PC-3 (cell line): ENCODE measurements at regions not wholly inside any gene's neighbourhood (a gene's known extent, or its start where the extent isn't known, plus 50 kb on each side); places are given as distances from the start of the nearest gene placed in this dataset.

Source experiments
- ATAC-seq: fragments of 200-7000 bp; cut with Tn5 transposase; 2 replicates; pipeline ENCODE4 v1.9.1; 2020; ENCODE audit warnings: mild to moderate bottlenecking, moderate library complexity
- BruUV-seq: library from RNA; stranded (reverse); fragments of 400-500 nt; replicated peaks from 2 replicates; lab custom pipeline; 2021; lab: Mats Ljungman, UMichigan
- CTCF ChIA-PET: fragments of 300-600 bp; sonication (Branson Sonifier 250); formaldehyde crosslinking; loops from one replicate; lab custom pipeline; 2022; ENCODE audit warnings: antibody characterized with exemption; lab: Charles Lee
- POLR2A ChIA-PET: fragments of 300-600 bp; sonication (Branson Sonifier 250); formaldehyde crosslinking; loops from one replicate; lab custom pipeline; 2022; ENCODE audit warnings: antibody characterized with exemption; ENCODE audit not compliant: unreplicated experiment; lab: Charles Lee
- DNase-seq: peaks from one replicate; pipeline ENCODE4 v3.0.0-alpha.2; 2015
- H2AFZ ChIP-seq: fragments of 300-600 bp; sonication (generic); 2 replicates; pipeline ENCODE4 v1.6.0; 2016; ENCODE audit warnings: antibody characterized with exemption, low read length
- H3F3A ChIP-seq: fragments of 300-600 bp; sonication (generic); one replicate; pipeline ENCODE4 v1.6.0; 2017; ENCODE audit warnings: antibody characterized with exemption, low read length, control low read depth, mild to moderate bottlenecking; ENCODE audit not compliant: unreplicated experiment
- H3K27ac ChIP-seq: fragments of 300-600 bp; sonication (generic); 2 replicates; pipeline ENCODE4 v1.5.1; 2016; ENCODE audit warnings: mild to moderate bottlenecking, low read length
- H3K27me3 ChIP-seq: fragments of 300-600 bp; sonication (generic); 2 replicates; pipeline ENCODE4 v1.6.1; 2016; ENCODE audit warnings: low read length, mixed read lengths
- H3K36me3 ChIP-seq: fragments of 300-600 bp; sonication (generic); 2 replicates; pipeline ENCODE4 v1.6.1; 2016; ENCODE audit warnings: low read depth, mixed run types, low read length, mixed read lengths
- H3K4me1 ChIP-seq: fragments of 300-600 bp; sonication (generic); 2 replicates; pipeline ENCODE4 v1.5.1; 2016; ENCODE audit warnings: low read length; ENCODE audit not compliant: insufficient read depth
- H3K4me2 ChIP-seq: fragments of 300-600 bp; sonication (generic); 2 replicates; pipeline ENCODE4 v1.6.0; 2016; ENCODE audit warnings: low read length
- H3K4me3 ChIP-seq: fragments of 300-600 bp; sonication (generic); 2 replicates; pipeline ENCODE4 v1.5.1; 2016; ENCODE audit warnings: mild to moderate bottlenecking, low read length, mixed read lengths
- H3K79me2 ChIP-seq: fragments of 300-600 bp; sonication (generic); 2 replicates; pipeline ENCODE4 v1.6.1; 2017; ENCODE audit warnings: low read length, mixed read lengths
- H3K9ac ChIP-seq: fragments of 300-600 bp; sonication (generic); 2 replicates; pipeline ENCODE4 v1.6.0; 2016; ENCODE audit warnings: mild to moderate bottlenecking, low read length
- H3K9me2 ChIP-seq: fragments of 300-600 bp; sonication (generic); replicated peaks from 2 replicates; pipeline ENCODE4 v1.6.1; 2016; ENCODE audit warnings: mixed run types, low read length, mixed read lengths
- H3K9me3 ChIP-seq: fragments of 300-600 bp; sonication (generic); 2 replicates; pipeline ENCODE4 v1.6.1; 2016; ENCODE audit warnings: low read length, mixed read lengths
- H4K20me1 ChIP-seq: fragments of 300-600 bp; sonication (generic); 2 replicates; pipeline ENCODE4 v1.6.1; 2016; ENCODE audit warnings: low read length, mixed read lengths
- CTCF ChIP-seq: fragments of 300-600 bp; sonication (generic); conservative IDR thresholded peaks from 2 replicates; pipeline ENCODE4 v1.5.1; 2017; ENCODE audit warnings: antibody characterized with exemption, low read depth, mild to moderate bottlenecking, low read length
- EZH2 ChIP-seq: fragments of 300-600 bp; sonication (generic); IDR thresholded peaks from one replicate; pipeline ENCODE4 v1.6.1; 2017; ENCODE audit warnings: antibody characterized with exemption, mild to moderate bottlenecking, low read length; ENCODE audit not compliant: unreplicated experiment
- EZH2phosphoT487 ChIP-seq: fragments of 300-600 bp; sonication (generic); IDR thresholded peaks from 2 replicates; pipeline ENCODE4 v1.6.1; 2018; ENCODE audit warnings: mild to moderate bottlenecking, antibody characterized with exemption, low read length, borderline replicate concordance
- intact Hi-C: fragments of 100-400 bp; cut with micrococcal nuclease; formaldehyde crosslinking; loops from 2 replicates; pipeline ENCODE4 v1.9.0; 2023

DNA sequence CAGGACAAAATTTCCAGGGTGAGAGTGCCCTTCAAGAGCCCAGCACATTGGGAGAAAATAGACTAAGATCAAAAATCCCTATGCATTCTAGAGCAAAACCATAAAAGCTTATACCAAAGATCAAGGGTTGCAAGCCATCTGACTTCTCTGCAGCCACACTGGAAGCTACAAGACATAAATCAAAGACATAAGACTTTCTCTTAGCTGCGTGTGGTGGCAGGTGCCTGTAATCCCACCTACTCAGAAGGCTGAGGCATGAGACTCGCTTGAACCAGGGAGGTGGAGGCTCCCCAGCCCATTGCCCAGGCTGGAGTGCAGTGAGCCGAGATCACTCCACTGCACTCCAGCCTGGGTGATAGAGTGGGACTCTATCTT, 91.9 kb upstream of the NXT1 start:
- no peaks in the 10 kb centered on the region for H3K9me2 ChIP-seq
- no peak overlapping the region for H3K9ac ChIP-seq
- H2AFZ ChIP-seq, result no peak overlapping the region
- BruUV-seq, result no TSS peak
- POLR2A ChIA-PET, result no interaction called here
- H4K20me1 ChIP-seq, result no peaks in the 10 kb centered on the region
- no peaks in the 10 kb centered on the region for H3F3A ChIP-seq
- intact Hi-C loops, result no loop called here
- H3K4me3 ChIP-seq, result no peak overlapping the region
- peaks cover 17% of the 10 kb centered on the region for H3K4me1 ChIP-seq
- no peak for TF ChIP-seq EZH2
- no peaks in the 10 kb centered on the region for H3K36me3 ChIP-seq
- H3K9me3 ChIP-seq, result no peaks in the 10 kb centered on the region
- CTCF ChIA-PET, result no interaction called here
- H3K79me2 ChIP-seq, result no peaks in the 10 kb centered on the region
- no peak overlapping the region for H3K4me2 ChIP-seq
- ATAC-seq (no peak), DNase-seq (no peak)
- no peak overlapping the region for H3K27ac ChIP-seq
- H3K27me3 ChIP-seq, result peaks cover 24% of the 10 kb centered on the region

DNA sequence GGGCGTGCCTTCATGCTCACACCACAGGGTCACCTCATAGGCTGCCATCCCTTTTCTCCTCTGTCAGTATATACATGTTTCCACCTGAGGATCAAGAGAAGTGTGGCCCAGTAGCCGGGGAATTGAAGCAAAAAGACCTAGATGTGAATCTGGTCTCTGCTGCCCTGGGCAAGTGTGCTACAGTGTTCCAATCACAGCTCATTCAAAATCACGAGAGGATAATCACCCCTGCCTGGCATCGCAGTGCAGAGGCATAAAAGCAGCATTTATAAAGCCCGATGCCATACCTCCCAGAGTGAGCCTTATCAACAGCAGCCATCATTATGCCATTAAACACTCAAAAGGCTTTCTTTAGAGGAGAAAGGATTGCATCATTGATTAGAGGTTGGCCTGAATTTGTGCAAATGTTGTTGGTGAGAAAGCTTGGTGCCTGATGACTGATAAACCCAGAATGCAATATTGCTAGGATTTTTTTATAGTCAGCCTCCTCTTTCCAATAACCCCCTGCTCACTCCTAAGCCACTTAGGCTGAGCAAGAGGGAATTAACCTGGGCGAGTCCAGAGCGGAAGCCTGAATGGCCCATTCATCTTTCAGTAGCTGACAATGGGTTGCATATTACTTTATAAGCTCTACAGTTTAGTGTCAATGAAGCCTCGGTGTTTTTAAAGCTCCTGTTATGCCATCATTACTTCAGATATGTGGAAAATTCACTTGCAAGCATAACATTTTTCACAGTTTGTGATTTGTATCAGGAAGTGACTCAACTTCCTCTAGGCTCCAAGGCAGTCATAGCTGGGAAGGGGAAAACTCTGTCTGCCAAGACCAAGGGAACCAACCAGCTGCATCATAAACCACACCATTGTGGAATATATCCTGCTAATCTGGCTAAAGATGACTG, 92.5 kb upstream of the NXT1 start:
- intact Hi-C loops, result no loop called here
- peak; percentile 74 for DNase-seq
- BruUV-seq, result no TSS peak
- peak; percentile 49; the same call in 1 of the 2 replicates for ATAC-seq
- Histone ChIP-seq H3K27me3 (peaks cover 30% of the 10 kb centered on the region), H4K20me1 (no peaks in the 10 kb centered on the region), H3K79me2 (no peaks in the 10 kb centered on the region), H3K36me3 (no peaks in the 10 kb centered on the region), H3K27ac (no peak overlapping the region), H3K4me2 (peak overlapping the region; percentile 28), H3F3A (no peaks in the 10 kb centered on the region), H3K4me1 (peaks cover 17% of the 10 kb centered on the region), H3K9me3 (no peaks in the 10 kb centered on the region), H3K9ac (no peak overlapping the region), H2AFZ (no peak overlapping the region), H3K9me2 (no peaks in the 10 kb centered on the region), H3K4me3 (no peak overlapping the region)
- no peak for TF ChIP-seq EZH2
- POLR2A ChIA-PET, result no interaction called here
- CTCF ChIA-PET, result no interaction called here

DNA sequence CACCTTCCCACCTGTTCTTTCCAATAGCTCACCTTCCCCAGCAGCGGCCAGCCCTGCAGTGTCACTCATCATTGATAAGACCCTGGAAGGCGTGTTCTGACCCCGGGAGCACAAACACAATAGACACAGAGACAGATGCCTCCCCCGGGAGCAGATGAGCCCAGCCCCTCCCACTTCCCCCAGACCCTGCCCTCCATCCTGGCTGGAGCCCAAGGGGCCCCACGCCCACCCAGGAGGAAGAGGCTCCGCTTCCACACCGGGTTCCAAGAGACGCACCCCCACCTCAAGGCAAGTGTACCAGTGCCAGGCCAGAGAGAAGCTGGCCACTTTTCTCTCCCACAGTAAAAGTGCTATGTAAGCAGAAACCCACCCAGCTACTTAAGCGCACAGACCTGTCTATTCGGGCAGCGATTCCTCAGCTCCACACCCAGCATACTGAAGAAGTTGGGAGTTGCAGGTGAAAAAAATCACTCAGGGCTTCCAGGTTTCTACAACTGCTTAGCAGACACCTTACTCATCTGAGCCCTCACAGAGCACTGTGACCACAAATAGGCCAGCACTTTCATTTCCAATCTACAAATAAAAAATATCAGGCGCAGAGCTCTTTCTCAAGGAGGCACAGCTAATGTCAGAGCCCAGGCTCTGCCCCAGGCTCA, 93.4 kb upstream of the NXT1 start:
- H3K9me2 ChIP-seq, result no peaks in the 10 kb centered on the region
- H3K27ac ChIP-seq, result no peak overlapping the region
- no peaks in the 10 kb centered on the region for H3K79me2 ChIP-seq
- H3K4me1 ChIP-seq, result peaks cover 17% of the 10 kb centered on the region
- no peaks in the 10 kb centered on the region for H3K9me3 ChIP-seq
- H3K4me3 ChIP-seq, result no peak overlapping the region
- H3F3A ChIP-seq, result no peaks in the 10 kb centered on the region
- no peaks in the 10 kb centered on the region for H4K20me1 ChIP-seq
- H3K9ac ChIP-seq, result no peak overlapping the region
- intact Hi-C loops, result no loop called here
- TF ChIP-seq CTCF (no peak), EZH2 (no peak), EZH2phosphoT487 (no peak)
- no peak for ATAC-seq
- H3K4me2 ChIP-seq, result no peak overlapping the region
- CTCF ChIA-PET, result no interaction called here
- no peak for DNase-seq
- BruUV-seq, result no TSS peak
- POLR2A ChIA-PET, result no interaction called here
- H2AFZ ChIP-seq, result no peak overlapping the region
- H3K27me3 ChIP-seq, result peaks cover 38% of the 10 kb centered on the region
- H3K36me3 ChIP-seq, result no peaks in the 10 kb centered on the region
